H9 (cell line): ENCODE measurements at regions not wholly inside any gene's neighbourhood (a gene's known extent, or its start where the extent isn't known, plus 50 kb on each side); places are given as distances from the start of the nearest gene placed in this dataset.

Experiments
- DNase-seq: peaks from one replicate; pipeline ENCODE4 v3.0.0-alpha.2; 2017
- H2AFZ ChIP-seq: one replicate; pipeline ENCODE4 v1.6.1; 2013; ENCODE audit warnings: mild to moderate bottlenecking, low read length, control low read depth, moderate library complexity
- H2AK5ac ChIP-seq: 2 replicates; pipeline ENCODE4 v1.6.1; 2013; ENCODE audit warnings: low read length, control low read depth, mixed read lengths; ENCODE audit not compliant: insufficient read length
- H2BK120ac ChIP-seq: one replicate; pipeline ENCODE4 v1.6.1; 2013; ENCODE audit warnings: low read depth, mild to moderate bottlenecking, low read length, control low read depth, inconsistent platforms; ENCODE audit not compliant: poor library complexity, severe bottlenecking
- H2BK12ac ChIP-seq: 2 replicates; pipeline ENCODE4 v1.6.1; 2013; ENCODE audit warnings: low read length, control low read depth, mixed read lengths, low read depth; ENCODE audit not compliant: insufficient read length
- H2BK15ac ChIP-seq: 2 replicates; pipeline ENCODE4 v1.6.1; 2013; ENCODE audit warnings: low read depth, low read length, control low read depth
- H2BK20ac ChIP-seq: one replicate; pipeline ENCODE4 v1.6.1; 2013; ENCODE audit warnings: low read depth, mild to moderate bottlenecking, low read length, control low read depth, inconsistent platforms; ENCODE audit not compliant: poor library complexity, severe bottlenecking
- H2BK5ac ChIP-seq: 2 replicates; pipeline ENCODE4 v1.6.1; 2013; ENCODE audit warnings: low read length, control low read depth, mixed read lengths; ENCODE audit not compliant: insufficient read length
- H3K14ac ChIP-seq: 2 replicates; pipeline ENCODE4 v1.6.1; 2013; ENCODE audit warnings: low read length, control low read depth; ENCODE audit not compliant: insufficient read depth
- H3K18ac ChIP-seq: 2 replicates; pipeline ENCODE4 v1.6.1; 2013; ENCODE audit warnings: low read depth, mild to moderate bottlenecking, mixed read lengths, low read length, control low read depth; ENCODE audit not compliant: insufficient read length
- H3K23ac ChIP-seq: 2 replicates; pipeline ENCODE4 v1.6.1; 2013; ENCODE audit warnings: low read length, control low read depth, mixed read lengths, low read depth; ENCODE audit not compliant: insufficient read length
- H3K23me2 ChIP-seq: 2 replicates; pipeline ENCODE4 v1.6.1; 2013; ENCODE audit warnings: low read depth, mild to moderate bottlenecking, mixed read lengths, low read length, control low read depth; ENCODE audit not compliant: insufficient read length, poor library complexity, severe bottlenecking
- H3K27ac ChIP-seq: 2 replicates; pipeline ENCODE4 v1.5.1; 2013; ENCODE audit warnings: low read length, control low read depth, mixed read lengths, low read depth; ENCODE audit not compliant: insufficient read length
- H3K27me3 ChIP-seq: 2 replicates; pipeline ENCODE4 v1.6.1; 2013; ENCODE audit warnings: low read length, control low read depth, inconsistent platforms; ENCODE audit not compliant: insufficient read depth
- H3K4ac ChIP-seq: 2 replicates; pipeline ENCODE4 v1.6.1; 2013; ENCODE audit warnings: low read depth, mild to moderate bottlenecking, control low read depth, inconsistent platforms, low read length, moderate library complexity
- H3K4me1 ChIP-seq: 2 replicates; pipeline ENCODE4 v1.6.1; 2013; ENCODE audit warnings: low read length, control low read depth, inconsistent platforms; ENCODE audit not compliant: insufficient read depth
- H3K4me2 ChIP-seq: 2 replicates; pipeline ENCODE4 v1.6.1; 2013; ENCODE audit warnings: low read length, control low read depth, mixed read lengths; ENCODE audit not compliant: insufficient read length, insufficient read depth
- H3K56ac ChIP-seq: 2 replicates; pipeline ENCODE4 v1.6.1; 2013; ENCODE audit warnings: low read depth, mild to moderate bottlenecking, mixed read lengths, low read length, control low read depth; ENCODE audit not compliant: insufficient read length
- H3K79me1 ChIP-seq: 2 replicates; pipeline ENCODE4 v1.6.1; 2013; ENCODE audit warnings: low read depth, mild to moderate bottlenecking, moderate library complexity, low read length, control low read depth, inconsistent platforms; ENCODE audit not compliant: insufficient read depth, poor library complexity, severe bottlenecking
- H3K79me2 ChIP-seq: 2 replicates; pipeline ENCODE4 v1.6.1; 2013; ENCODE audit warnings: low read length, control low read depth, inconsistent platforms; ENCODE audit not compliant: insufficient read depth
- H3K9ac ChIP-seq: 2 replicates; pipeline ENCODE4 v1.6.1; 2013; ENCODE audit warnings: low read length, control low read depth, mixed read lengths; ENCODE audit not compliant: insufficient read length; ENCODE audit errors: extremely low read depth
- H3K9me3 ChIP-seq: one replicate; pipeline ENCODE4 v1.6.1; 2013; ENCODE audit warnings: low read depth, low read length, inconsistent platforms; ENCODE audit not compliant: control insufficient read depth
- H3T11ph ChIP-seq: one replicate; pipeline ENCODE4 v1.6.1; 2013; ENCODE audit warnings: mild to moderate bottlenecking, low read length, control low read depth, inconsistent platforms
- H4K20me1 ChIP-seq: one replicate; pipeline ENCODE4 v1.6.1; 2013; ENCODE audit not compliant: control insufficient read depth, insufficient read length, insufficient read depth
- H4K5ac ChIP-seq: 2 replicates; pipeline ENCODE4 v1.6.1; 2013; ENCODE audit warnings: low read depth, mild to moderate bottlenecking, mixed read lengths, low read length, control low read depth; ENCODE audit not compliant: insufficient read length
- H4K8ac ChIP-seq: replicated peaks from 2 replicates; pipeline ENCODE4 v1.6.1; 2013; ENCODE audit warnings: low read length, control low read depth, mixed read lengths, low read depth; ENCODE audit not compliant: insufficient read length
- H4K91ac ChIP-seq: 2 replicates; pipeline ENCODE4 v1.6.1; 2013; ENCODE audit warnings: low read depth, mild to moderate bottlenecking, moderate library complexity, mixed read lengths, low read length, control low read depth; ENCODE audit not compliant: insufficient read length
- H3K27ac Mint-ChIP-seq, 3 experiments: 2 replicates in 2 of 3; 3 replicates in 1 of 3; pipeline ENCODE4 v1.8.0; 2020 to 2021; ENCODE audit warnings: mixed read lengths in 3 of 3, mild to moderate bottlenecking in 1 of 3, moderate library complexity in 1 of 3
- H3K27me3 Mint-ChIP-seq: 2 replicates; pipeline ENCODE4 v1.8.0; 2021; ENCODE audit warnings: low read depth, mild to moderate bottlenecking, moderate library complexity, mixed read lengths
- H3K36me3 Mint-ChIP-seq, 3 experiments: 2 replicates in 2 of 3; 3 replicates in 1 of 3; pipeline ENCODE4 v1.8.0; 2020 to 2021; ENCODE audit warnings: low read depth in 3 of 3, mixed read lengths in 3 of 3; ENCODE audit not compliant: insufficient read depth in 1 of 3
- H3K4me1 Mint-ChIP-seq, 2 experiments: 2 replicates each; pipeline ENCODE4 v1.8.0; 2020; ENCODE audit warnings: mixed read lengths in 2 of 2
- H3K4me3 Mint-ChIP-seq, 2 experiments: 2 replicates in 1 of 2; 3 replicates in 1 of 2; pipeline ENCODE4 v1.8.0; 2020 to 2021; ENCODE audit warnings: mild to moderate bottlenecking in 2 of 2, mixed read lengths in 2 of 2, moderate library complexity in 1 of 2
- H3K9me3 Mint-ChIP-seq, 2 experiments: 2 replicates in 1 of 2; 3 replicates in 1 of 2; pipeline ENCODE4 v1.8.0; 2020; ENCODE audit warnings: mild to moderate bottlenecking in 2 of 2, mixed read lengths in 2 of 2, moderate library complexity in 1 of 2
- WGBS: extraction: QIAGEN DNeasy Blood & Tissue Kit; methylation state at CpG from one replicate; pipeline ENCODE4 v1.1.7; 2013; ENCODE audit warnings: missing lambda C conversion rate, low lambda C conversion rate, mixed read lengths; ENCODE audit not compliant: insufficient read length; ENCODE audit errors: extremely low coverage; 5-methylcytosine and 5-hydroxymethylcytosine counted together
- TF ChIP-seq, protein P1 (sequence below): fragments of 200-600 bp; sonication (generic); conservative IDR thresholded peaks from 3 replicates; pipeline ENCODE4 v1.8.0; 2021; ENCODE audit warnings: antibody characterized with exemption, mild to moderate bottlenecking

DNA sequence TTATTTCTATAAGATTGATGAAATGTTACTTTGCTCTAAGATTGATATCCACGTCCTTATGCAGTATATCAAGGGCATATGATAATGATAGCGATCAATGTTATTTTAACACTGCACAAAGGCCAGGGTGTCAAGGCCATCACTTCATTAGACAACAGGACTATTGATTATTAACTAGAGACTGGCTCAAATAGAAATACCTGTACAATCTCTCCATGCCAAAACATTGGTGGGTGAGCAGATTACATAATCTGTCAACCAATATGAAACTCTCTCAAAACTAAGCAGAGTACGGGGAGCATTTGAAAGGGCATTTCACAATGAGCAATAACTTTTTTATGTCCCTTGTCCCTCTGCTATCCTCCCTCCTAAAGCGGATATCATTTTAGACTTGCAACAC lies 566.5 kb upstream of the PKN2 start:
- H3K4me2 ChIP-seq = no peak overlapping the region
- H3K14ac ChIP-seq = no peak overlapping the region
- no peak overlapping the region; a peak in 1 of 7 replicates for H3K27ac Mint-ChIP-seq
- no peaks in the 10 kb centered on the region for H3K9me3 Mint-ChIP-seq
- H2BK20ac ChIP-seq = no peak overlapping the region
- H2BK15ac ChIP-seq = no peak overlapping the region
- no peak overlapping the region for H2BK120ac ChIP-seq
- no peaks in the 10 kb centered on the region for H3K23me2 ChIP-seq
- no peak overlapping the region for H3T11ph ChIP-seq
- H4K91ac ChIP-seq = no peak overlapping the region
- no peak overlapping the region for H3K23ac ChIP-seq
- no peaks in the 10 kb centered on the region for H3K9me3 ChIP-seq
- DNase-seq = no peak
- H3K27me3 ChIP-seq = no peaks in the 10 kb centered on the region
- WGBS = no CpG with 5 or more reads among the region's 4 CpGs
- H3K79me2 ChIP-seq = no peaks in the 10 kb centered on the region
- no peaks in the 10 kb centered on the region for H3K4me1 ChIP-seq
- no peak overlapping the region for H2AFZ ChIP-seq
- H2BK5ac ChIP-seq = no peak overlapping the region
- H2BK12ac ChIP-seq = no peak overlapping the region
- H3K36me3 Mint-ChIP-seq = no peaks in the 10 kb centered on the region
- H2AK5ac ChIP-seq = no peak overlapping the region
- no peak overlapping the region for H3K18ac ChIP-seq
- H3K9ac ChIP-seq = no peak overlapping the region
- no peak overlapping the region for H4K8ac ChIP-seq
- TF ChIP-seq, protein P1, sequence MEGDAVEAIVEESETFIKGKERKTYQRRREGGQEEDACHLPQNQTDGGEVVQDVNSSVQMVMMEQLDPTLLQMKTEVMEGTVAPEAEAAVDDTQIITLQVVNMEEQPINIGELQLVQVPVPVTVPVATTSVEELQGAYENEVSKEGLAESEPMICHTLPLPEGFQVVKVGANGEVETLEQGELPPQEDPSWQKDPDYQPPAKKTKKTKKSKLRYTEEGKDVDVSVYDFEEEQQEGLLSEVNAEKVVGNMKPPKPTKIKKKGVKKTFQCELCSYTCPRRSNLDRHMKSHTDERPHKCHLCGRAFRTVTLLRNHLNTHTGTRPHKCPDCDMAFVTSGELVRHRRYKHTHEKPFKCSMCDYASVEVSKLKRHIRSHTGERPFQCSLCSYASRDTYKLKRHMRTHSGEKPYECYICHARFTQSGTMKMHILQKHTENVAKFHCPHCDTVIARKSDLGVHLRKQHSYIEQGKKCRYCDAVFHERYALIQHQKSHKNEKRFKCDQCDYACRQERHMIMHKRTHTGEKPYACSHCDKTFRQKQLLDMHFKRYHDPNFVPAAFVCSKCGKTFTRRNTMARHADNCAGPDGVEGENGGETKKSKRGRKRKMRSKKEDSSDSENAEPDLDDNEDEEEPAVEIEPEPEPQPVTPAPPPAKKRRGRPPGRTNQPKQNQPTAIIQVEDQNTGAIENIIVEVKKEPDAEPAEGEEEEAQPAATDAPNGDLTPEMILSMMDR = no peak
- H3K4me1 Mint-ChIP-seq = peaks cover 11 to 12% of the 10 kb centered on the region in 2 experiments
- no peak overlapping the region for H3K56ac ChIP-seq
- no peak overlapping the region for H3K4me3 Mint-ChIP-seq
- no peak overlapping the region for H3K27ac ChIP-seq
- H3K4ac ChIP-seq = no peak overlapping the region
- no peak overlapping the region for H4K5ac ChIP-seq
- no peaks in the 10 kb centered on the region for H4K20me1 ChIP-seq
- no peaks in the 10 kb centered on the region for H3K79me1 ChIP-seq
- no peaks in the 10 kb centered on the region for H3K27me3 Mint-ChIP-seq
